HL-60 (cell line): ENCODE measurements at regions not wholly inside any gene's neighbourhood (a gene's known extent, or its start where the extent isn't known, plus 50 kb on each side); places are given as distances from the start of the nearest gene placed in this dataset.

ENCODE experiments used
- DNase-seq, 2 experiments: peaks; one replicate each; pipeline ENCODE4 v3.0.0-alpha.2; 2010 to 2020; ENCODE audit warnings: low read depth in 1 of 2, low spot score in 1 of 2
- H3K27ac ChIP-seq: fragments of 250-450 bp; sonication (Bioruptor Pico); replicated peaks from 2 replicates; pipeline ENCODE4 v1.5.1; 2020; ENCODE audit warnings: mild to moderate bottlenecking, moderate library complexity
- H3K27me3 ChIP-seq: fragments of 250-450 bp; sonication (Bioruptor Pico); 2 replicates; pipeline ENCODE4 v1.5.1; 2021; ENCODE audit warnings: mild to moderate bottlenecking, moderate library complexity; ENCODE audit not compliant: insufficient read depth, poor library complexity, severe bottlenecking
- H3K4me3 ChIP-seq: replicated peaks from 2 replicates; pipeline ENCODE4 v1.5.1; 2011; ENCODE audit warnings: mild to moderate bottlenecking, control low read depth, low read length; ENCODE audit not compliant: insufficient read depth
- CTCF ChIP-seq: IDR thresholded peaks from one replicate; pipeline ENCODE4 v1.5.1; 2011; ENCODE audit warnings: low read length, control low read depth, inconsistent platforms; ENCODE audit not compliant: insufficient read depth
- GABPA ChIP-seq: IDR thresholded peaks from 2 replicates; pipeline ENCODE4 v1.6.1; 2012; ENCODE audit warnings: low read depth
- POLR2AphosphoS5 ChIP-seq: IDR thresholded peaks from 2 replicates; pipeline ENCODE4 v1.6.1; 2012; ENCODE audit warnings: low read depth
- REST ChIP-seq: IDR thresholded peaks from 2 replicates; pipeline ENCODE4 v1.6.1; 2012; ENCODE audit warnings: low read depth; ENCODE audit not compliant: insufficient replicate concordance
- SPI1 ChIP-seq: IDR thresholded peaks from 2 replicates; pipeline ENCODE4 v1.6.1; 2012; ENCODE audit warnings: low read depth, mild to moderate bottlenecking, borderline replicate concordance

GRCh38 chr3:191148131-191148530 lies 50.9 kb upstream of the OSTN start:
- H3K27me3 ChIP-seq, result no peaks in the 10 kb centered on the region
- H3K27ac ChIP-seq, result no peak overlapping the region
- DNase-seq, result no peak
- no peak overlapping the region for H3K4me3 ChIP-seq
- TF ChIP-seq SPI1, result no peak
- no peak for TF ChIP-seq CTCF
- TF ChIP-seq POLR2AphosphoS5, result no peak
- TF ChIP-seq GABPA, result no peak
- no peak for TF ChIP-seq REST

- Histone ChIP-seq H3K27me3 (no peaks in the 10 kb centered on the region), H3K4me3 (no peak overlapping the region), H3K27ac (no peak overlapping the region)
- TF ChIP-seq REST, result no peak
- TF ChIP-seq POLR2AphosphoS5, result no peak
- TF ChIP-seq CTCF, result no peak
- DNase-seq, result no peak
Observed at GRCh38 chr3:191143224-191143623, 55.8 kb upstream of the OSTN start.

- Histone ChIP-seq H3K27ac (no peak overlapping the region), H3K27me3 (no peaks in the 10 kb centered on the region), H3K4me3 (no peak overlapping the region)
- TF ChIP-seq REST (no peak), GABPA (no peak)
- no peak for DNase-seq
Observed at GRCh38 chr3:191141728-191142127, 57.3 kb upstream of the OSTN start.

GRCh38 chr3:191139736-191140135 lies 59.3 kb upstream of the OSTN start:
- peak; percentile 14 to 62 for DNase-seq
- TF ChIP-seq CTCF (no peak), POLR2AphosphoS5 (peak; percentile 21; the same call in 1 of the 2 replicates)
- no peaks in the 10 kb centered on the region for H3K27me3 ChIP-seq
- no peak overlapping the region for H3K4me3 ChIP-seq
- H3K27ac ChIP-seq, result no peak overlapping the region
